IMR-90 (cell line): ENCODE measurements at regions not wholly inside any gene's neighbourhood (a gene's known extent, or its start where the extent isn't known, plus 50 kb on each side); places are given as distances from the start of the nearest gene placed in this dataset.

Source experiments
- RAD21 ChIP-seq: IDR thresholded peaks from 2 replicates; pipeline ENCODE4 v1.6.1; 2012; ENCODE audit warnings: low read length, improper control_type of control experiment
- SMC3 ChIP-seq: fragments of 150-350 bp; IDR thresholded peaks from 2 replicates; pipeline ENCODE4 v1.6.1; 2016; ENCODE audit warnings: low read depth, mild to moderate bottlenecking, antibody characterized with exemption, low read length, moderate library complexity
- TF ChIP-seq, protein P1 (sequence below): conservative IDR thresholded peaks from 2 replicates; pipeline ENCODE4 v1.5.1; 2012; ENCODE audit warnings: mild to moderate bottlenecking, low read depth, low read length, improper control_type of control experiment

- TF ChIP-seq, protein P1, sequence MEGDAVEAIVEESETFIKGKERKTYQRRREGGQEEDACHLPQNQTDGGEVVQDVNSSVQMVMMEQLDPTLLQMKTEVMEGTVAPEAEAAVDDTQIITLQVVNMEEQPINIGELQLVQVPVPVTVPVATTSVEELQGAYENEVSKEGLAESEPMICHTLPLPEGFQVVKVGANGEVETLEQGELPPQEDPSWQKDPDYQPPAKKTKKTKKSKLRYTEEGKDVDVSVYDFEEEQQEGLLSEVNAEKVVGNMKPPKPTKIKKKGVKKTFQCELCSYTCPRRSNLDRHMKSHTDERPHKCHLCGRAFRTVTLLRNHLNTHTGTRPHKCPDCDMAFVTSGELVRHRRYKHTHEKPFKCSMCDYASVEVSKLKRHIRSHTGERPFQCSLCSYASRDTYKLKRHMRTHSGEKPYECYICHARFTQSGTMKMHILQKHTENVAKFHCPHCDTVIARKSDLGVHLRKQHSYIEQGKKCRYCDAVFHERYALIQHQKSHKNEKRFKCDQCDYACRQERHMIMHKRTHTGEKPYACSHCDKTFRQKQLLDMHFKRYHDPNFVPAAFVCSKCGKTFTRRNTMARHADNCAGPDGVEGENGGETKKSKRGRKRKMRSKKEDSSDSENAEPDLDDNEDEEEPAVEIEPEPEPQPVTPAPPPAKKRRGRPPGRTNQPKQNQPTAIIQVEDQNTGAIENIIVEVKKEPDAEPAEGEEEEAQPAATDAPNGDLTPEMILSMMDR = no peak
- TF ChIP-seq RAD21 = no peak
- TF ChIP-seq SMC3 = no peak
These were observed 791.2 kb upstream of the ZNF608 start for GRCh38 chr5:125537661-125538060.
